ENCODE measurements at regions not wholly inside any gene's neighbourhood (a gene's known extent, or its start where the extent isn't known, plus 50 kb on each side); places are given as distances from the start of the nearest gene placed in this dataset.

DNA sequence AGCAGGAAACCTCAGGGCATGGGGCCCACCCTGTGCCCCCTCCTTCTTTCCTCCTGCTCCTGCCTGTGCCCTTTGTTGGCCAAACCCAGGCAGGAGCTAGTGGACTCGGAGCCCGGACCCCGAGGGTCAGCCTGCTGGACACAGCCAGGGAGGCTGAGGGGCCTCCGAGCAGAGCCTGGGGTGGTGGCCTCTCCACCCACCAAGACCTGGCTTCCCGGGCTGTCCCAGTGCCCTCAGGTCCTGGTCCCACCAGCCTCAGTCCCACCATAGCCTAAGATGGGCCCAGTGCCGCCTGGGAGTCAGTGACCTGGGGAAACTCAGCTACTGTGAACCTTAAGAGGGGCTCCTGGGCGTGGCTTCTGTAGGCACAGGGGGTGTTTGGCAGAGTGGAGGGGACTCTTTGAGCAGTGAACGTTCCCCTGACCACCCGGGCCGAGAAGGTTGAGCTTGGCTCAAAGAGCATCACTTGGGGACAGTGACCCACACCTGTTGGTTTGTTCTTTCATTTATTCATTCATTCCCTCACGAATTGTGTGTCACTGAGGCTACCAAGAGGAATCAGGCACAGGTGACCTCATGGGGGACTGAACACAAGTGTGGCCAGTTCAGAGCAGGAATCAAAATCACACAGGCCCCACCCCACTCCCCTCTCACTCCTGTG lies 266.1 kb downstream of the ADGRD1 start:
- Mint-ChIP-seq H3K36me3 (ENCODE audit: low read depth) (no peaks in the 10 kb centered on the region), H3K9me3 (no peaks in the 10 kb centered on the region)
- TF ChIP-seq, protein P1, sequence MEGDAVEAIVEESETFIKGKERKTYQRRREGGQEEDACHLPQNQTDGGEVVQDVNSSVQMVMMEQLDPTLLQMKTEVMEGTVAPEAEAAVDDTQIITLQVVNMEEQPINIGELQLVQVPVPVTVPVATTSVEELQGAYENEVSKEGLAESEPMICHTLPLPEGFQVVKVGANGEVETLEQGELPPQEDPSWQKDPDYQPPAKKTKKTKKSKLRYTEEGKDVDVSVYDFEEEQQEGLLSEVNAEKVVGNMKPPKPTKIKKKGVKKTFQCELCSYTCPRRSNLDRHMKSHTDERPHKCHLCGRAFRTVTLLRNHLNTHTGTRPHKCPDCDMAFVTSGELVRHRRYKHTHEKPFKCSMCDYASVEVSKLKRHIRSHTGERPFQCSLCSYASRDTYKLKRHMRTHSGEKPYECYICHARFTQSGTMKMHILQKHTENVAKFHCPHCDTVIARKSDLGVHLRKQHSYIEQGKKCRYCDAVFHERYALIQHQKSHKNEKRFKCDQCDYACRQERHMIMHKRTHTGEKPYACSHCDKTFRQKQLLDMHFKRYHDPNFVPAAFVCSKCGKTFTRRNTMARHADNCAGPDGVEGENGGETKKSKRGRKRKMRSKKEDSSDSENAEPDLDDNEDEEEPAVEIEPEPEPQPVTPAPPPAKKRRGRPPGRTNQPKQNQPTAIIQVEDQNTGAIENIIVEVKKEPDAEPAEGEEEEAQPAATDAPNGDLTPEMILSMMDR (IDR thresholded peaks at IDR 0.05): no peak

GRCh38 chr12:131220331-131220685 lies 266.6 kb downstream of the ADGRD1 start:
- H3K4me1 Mint-ChIP-seq (ENCODE audit: low read depth): peaks cover 9% of the 10 kb centered on the region
- Histone ChIP-seq H3K27me3 (ENCODE audit: control insufficient read depth in 1 of 2, insufficient read depth in 2 of 2, low read length in 2 of 2) (peaks cover 5 to 12% of the 10 kb centered on the region in 2 experiments), H3K36me3 (ENCODE audit: insufficient read depth, low read length) (no peaks in the 10 kb centered on the region), H3K4me3 (ENCODE audit: low read length) (no peak overlapping the region), H3K27ac (ENCODE audit: low read depth in 1 of 2, low read length in 2 of 2) (no peak overlapping the region), H3K9me3 (ENCODE audit: control insufficient read depth in 1 of 2, insufficient read depth in 1 of 2, low read length in 2 of 2) (peaks cover 0 to 4% of the 10 kb centered on the region in 2 experiments), H3K4me1 (ENCODE audit: insufficient read depth, low read length) (peaks cover 4% of the 10 kb centered on the region)
- H3K4me3 Mint-ChIP-seq: no peak overlapping the region
- ATAC-seq (ENCODE audit: poor library complexity) (no peak), DNase-seq (no peak)
- TF ChIP-seq, protein P1 (IDR thresholded peaks at IDR 0.05): no peak
- no peaks in the 10 kb centered on the region for H3K36me3 Mint-ChIP-seq (ENCODE audit: low read depth)
- no peaks in the 10 kb centered on the region for H3K9me3 Mint-ChIP-seq
- ChIA-PET CTCF (no interaction called here), POLR2A (no interaction called here)
- intact Hi-C loops (cut with DNase I, micrococcal nuclease): no loop called here
- no peak overlapping the region for H3K27ac Mint-ChIP-seq
- peaks cover 31% of the 10 kb centered on the region for H3K27me3 Mint-ChIP-seq

More for the DNA sequence above, 266.1 kb downstream of the ADGRD1 start:
- no peak for ATAC-seq (ENCODE audit: poor library complexity)
- Histone ChIP-seq H3K27me3 (ENCODE audit: control insufficient read depth in 1 of 2, insufficient read depth in 2 of 2, low read length in 2 of 2) (peaks cover 5 to 12% of the 10 kb centered on the region in 2 experiments), H3K27ac (ENCODE audit: low read depth in 1 of 2, low read length in 2 of 2) (no peak overlapping the region), H3K36me3 (ENCODE audit: insufficient read depth, low read length) (no peaks in the 10 kb centered on the region), H3K4me3 (ENCODE audit: low read length) (no peak overlapping the region), H3K4me1 (ENCODE audit: insufficient read depth, low read length) (peaks cover 4% of the 10 kb centered on the region), H3K9me3 (ENCODE audit: control insufficient read depth in 1 of 2, insufficient read depth in 1 of 2, low read length in 2 of 2) (peaks cover 0 to 4% of the 10 kb centered on the region in 2 experiments)
- CTCF ChIA-PET: no interaction called here
- POLR2A ChIA-PET: no interaction called here
- H3K4me3 Mint-ChIP-seq: no peak overlapping the region
- intact Hi-C loops (cut with DNase I, micrococcal nuclease): no loop called here
- no peak overlapping the region for H3K27ac Mint-ChIP-seq
- no peak for DNase-seq
- H3K27me3 Mint-ChIP-seq: peaks cover 31% of the 10 kb centered on the region
- H3K4me1 Mint-ChIP-seq (ENCODE audit: low read depth): peaks cover 9% of the 10 kb centered on the region

- no peaks in the 10 kb centered on the region for H3K9me3 Mint-ChIP-seq
- DNase-seq (no peak), ATAC-seq (ENCODE audit: poor library complexity) (no peak)
- peaks cover 9% of the 10 kb centered on the region for H3K4me1 Mint-ChIP-seq (ENCODE audit: low read depth)
- H3K27me3 Mint-ChIP-seq: peaks cover 31% of the 10 kb centered on the region
- H3K4me3 ChIP-seq (ENCODE audit: low read length): no peak overlapping the region
- ChIA-PET POLR2A (no interaction called here), CTCF (no interaction called here)
- H3K27ac Mint-ChIP-seq: no peak overlapping the region
- peaks cover 0 to 4% of the 10 kb centered on the region in 2 experiments for H3K9me3 ChIP-seq (ENCODE audit: control insufficient read depth in 1 of 2, insufficient read depth in 1 of 2, low read length in 2 of 2)
- H3K27ac ChIP-seq (ENCODE audit: low read depth in 1 of 2, low read length in 2 of 2): no peak overlapping the region
- intact Hi-C loops (cut with DNase I, micrococcal nuclease): no loop called here
- TF ChIP-seq, protein P1 (IDR thresholded peaks at IDR 0.05): no peak
- no peaks in the 10 kb centered on the region for H3K36me3 ChIP-seq (ENCODE audit: insufficient read depth, low read length)
- no peaks in the 10 kb centered on the region for H3K36me3 Mint-ChIP-seq (ENCODE audit: low read depth)
- peaks cover 4% of the 10 kb centered on the region for H3K4me1 ChIP-seq (ENCODE audit: insufficient read depth, low read length)
- H3K4me3 Mint-ChIP-seq: no peak overlapping the region
- peaks cover 5 to 12% of the 10 kb centered on the region in 2 experiments for H3K27me3 ChIP-seq (ENCODE audit: control insufficient read depth in 1 of 2, insufficient read depth in 2 of 2, low read length in 2 of 2)
Measured at GRCh38 chr12:131221061-131221956, 267.6 kb downstream of the ADGRD1 start.
